HEK293 (cell line): ENCODE measurements at regions not wholly inside any gene's neighbourhood (a gene's known extent, or its start where the extent isn't known, plus 50 kb on each side); places are given as distances from the start of the nearest gene placed in this dataset.

Experiments
- CTCF ChIA-PET: fragments of 350-600 bp; formaldehyde crosslinking; extraction: SDS; loops from one replicate; lab custom pipeline; 2021; ENCODE audit warnings: antibody characterized with exemption; lab: Yijun Ruan, JAX
- POLR2A ChIA-PET: fragments of 300-600 bp; formaldehyde crosslinking; extraction: SDS; loops from one replicate; lab custom pipeline; 2020; ENCODE audit warnings: antibody characterized with exemption, inconsistent platforms; lab: Yijun Ruan, JAX
- H3K27ac ChIP-seq: fragments of 200-500 bp; sonication (Bioruptor generic); 2 replicates; pipeline ENCODE4 v1.5.1; 2014; ENCODE audit warnings: low read depth, low read length, control low read depth, inconsistent platforms; ENCODE audit errors: extremely low read depth
- H3K36me3 ChIP-seq, 2 experiments: fragments of 200-500 bp in 1 of 2; sonication (Bioruptor generic) in 1 of 2; 1 replicate in 1 of 2; 2 replicates in 1 of 2; pipeline ENCODE4 v1.5.1; 2014 to 2017; ENCODE audit warnings: inconsistent platforms in 2 of 2, low read length in 2 of 2; ENCODE audit not compliant: control insufficient read depth in 2 of 2, insufficient read depth in 1 of 2
- H3K4me1 ChIP-seq: fragments of 200-500 bp; sonication (Bioruptor generic); 2 replicates; pipeline ENCODE4 v1.5.1; 2014; ENCODE audit warnings: mild to moderate bottlenecking, low read length, inconsistent platforms; ENCODE audit not compliant: control insufficient read depth, insufficient read depth
- H3K4me3 ChIP-seq: 2 replicates; pipeline ENCODE4 v1.5.1; 2011; ENCODE audit warnings: low read depth, mild to moderate bottlenecking, control low read depth, low read length, moderate library complexity
- H3K9me3 ChIP-seq: fragments of 200-500 bp; sonication (Bioruptor generic); 2 replicates; pipeline ENCODE4 v1.5.1; 2014; ENCODE audit warnings: low read depth, low read length, inconsistent platforms; ENCODE audit not compliant: control insufficient read depth, insufficient read depth
- KLF17 ChIP-seq: fragments of 450-650 bp; formaldehyde crosslinking; IDR thresholded peaks from 2 replicates; pipeline ENCODE4 v1.5.1; 2016; ENCODE audit warnings: missing biosample characterization, missing genetic modification characterization
- PRDM4 ChIP-seq: fragments of 450-650 bp; formaldehyde crosslinking; IDR thresholded peaks from 2 replicates; pipeline ENCODE4 v1.5.1; 2017; ENCODE audit warnings: missing biosample characterization, missing genetic modification characterization
- ZBTB11 ChIP-seq: fragments of 450-650 bp; formaldehyde crosslinking; conservative IDR thresholded peaks from 2 replicates; pipeline ENCODE4 v1.5.1; 2016; ENCODE audit warnings: low read depth, missing biosample characterization, missing genetic modification characterization
- ZNF350 ChIP-seq: fragments of 450-650 bp; formaldehyde crosslinking; IDR thresholded peaks from 2 replicates; pipeline ENCODE4 v1.5.0; 2017; ENCODE audit warnings: missing biosample characterization, mild to moderate bottlenecking, missing genetic modification characterization
- ZNF423 ChIP-seq: fragments of 450-650 bp; formaldehyde crosslinking; IDR thresholded peaks from 2 replicates; pipeline ENCODE4 v1.5.1; 2016; ENCODE audit warnings: missing biosample characterization, missing genetic modification characterization
- ZNF488 ChIP-seq: fragments of 450-650 bp; formaldehyde crosslinking; IDR thresholded peaks from 2 replicates; pipeline ENCODE4 v1.5.1; 2016; ENCODE audit warnings: missing biosample characterization, missing genetic modification characterization
- ZNF623 ChIP-seq: fragments of 450-650 bp; formaldehyde crosslinking; IDR thresholded peaks from 2 replicates; pipeline ENCODE4 v1.5.1; 2016; ENCODE audit warnings: missing biosample characterization, missing genetic modification characterization
- ZNF701 ChIP-seq: fragments of 450-650 bp; formaldehyde crosslinking; IDR thresholded peaks from 2 replicates; pipeline ENCODE4 v1.5.1; 2016; ENCODE audit warnings: missing biosample characterization, missing genetic modification characterization
- ZNF768 ChIP-seq: fragments of 450-650 bp; formaldehyde crosslinking; IDR thresholded peaks from 2 replicates; pipeline ENCODE4 v1.5.1; 2018; ENCODE audit warnings: missing biosample characterization, mild to moderate bottlenecking, missing genetic modification characterization
- ZNF785 ChIP-seq: fragments of 450-650 bp; formaldehyde crosslinking; IDR thresholded peaks from 2 replicates; pipeline ENCODE4 v1.5.1; 2016; ENCODE audit warnings: missing biosample characterization, missing genetic modification characterization
- ZSCAN18 ChIP-seq: fragments of 450-650 bp; formaldehyde crosslinking; IDR thresholded peaks from 2 replicates; pipeline ENCODE4 v1.5.1; 2016; ENCODE audit warnings: missing biosample characterization, missing genetic modification characterization
- ZXDB ChIP-seq: fragments of 450-650 bp; formaldehyde crosslinking; IDR thresholded peaks from 2 replicates; pipeline ENCODE4 v1.5.1; 2016; ENCODE audit warnings: missing biosample characterization, missing genetic modification characterization

GRCh38 chr4:125497861-125498260 is 183.1 kb downstream of the FAT4 start:
- H3K4me1 ChIP-seq: no peaks in the 10 kb centered on the region
- CTCF ChIA-PET: interaction anchor here (0.6 kb wide), 1 partner anchor 240 kb away, joined by 3 read pairs; no protein-coding TSS in a partner anchor
- no peaks in the 10 kb centered on the region for H3K9me3 ChIP-seq
- no peak overlapping the region for H3K4me3 ChIP-seq
- TF ChIP-seq ZNF423 (tag by site-specific recombination): no peak
- no peak for TF ChIP-seq ZSCAN18
- no peaks in the 10 kb centered on the region for H3K36me3 ChIP-seq
- no peak overlapping the region for H3K27ac ChIP-seq
- POLR2A ChIA-PET: no interaction called here

GRCh38 chr4:125498981-125499380 is 184.2 kb downstream of the FAT4 start:
- H3K4me1 ChIP-seq: no peaks in the 10 kb centered on the region
- no peak for TF ChIP-seq ZNF488 (tag by site-specific recombination)
- TF ChIP-seq ZXDB (tag by site-specific recombination): no peak
- TF ChIP-seq PRDM4 (tag by site-specific recombination): no peak
- no peak for TF ChIP-seq ZNF701 (tag by site-specific recombination)
- TF ChIP-seq ZBTB11: no peak
- no peak for TF ChIP-seq ZNF768 (tag by site-specific recombination)
- no peak for TF ChIP-seq KLF17 (tag by site-specific recombination)
- POLR2A ChIA-PET: no interaction called here
- CTCF ChIA-PET: no interaction called here
- H3K4me3 ChIP-seq: no peak overlapping the region
- H3K36me3 ChIP-seq: no peaks in the 10 kb centered on the region
- no peak overlapping the region for H3K27ac ChIP-seq
- H3K9me3 ChIP-seq: no peaks in the 10 kb centered on the region

GRCh38 chr4:125501090-125501489 is 186.3 kb downstream of the FAT4 start:
- CTCF ChIA-PET: no interaction called here
- no peak for TF ChIP-seq ZNF785
- TF ChIP-seq ZNF350 (tag by site-specific recombination): no peak
- no peak for TF ChIP-seq ZNF623 (tag by site-specific recombination)

More at GRCh38 chr4:125501090-125501489, 186.3 kb downstream of the FAT4 start:
- H3K36me3 ChIP-seq: no peaks in the 10 kb centered on the region
- H3K4me1 ChIP-seq: no peaks in the 10 kb centered on the region
- POLR2A ChIA-PET: no interaction called here
- H3K4me3 ChIP-seq: no peak overlapping the region
- no peak overlapping the region for H3K27ac ChIP-seq
- H3K9me3 ChIP-seq: no peaks in the 10 kb centered on the region
